SU-DHL-6 (cell line): ENCODE measurements at regions not wholly inside any gene's neighbourhood (a gene's known extent, or its start where the extent isn't known, plus 50 kb on each side); places are given as distances from the start of the nearest gene placed in this dataset.

ENCODE experiments used
- H2AFZ ChIP-seq: fragments of 200-600 bp; sonication (generic); 2 replicates; pipeline ENCODE4 v1.6.1; 2014; ENCODE audit warnings: low read depth, mild to moderate bottlenecking, moderate library complexity, mixed read lengths, antibody characterized with exemption, low read length; ENCODE audit not compliant: severe bottlenecking
- H3F3A ChIP-seq: fragments of 200-600 bp; shearing (Covaris generic); 2 replicates; pipeline ENCODE4 v1.6.0; 2016; ENCODE audit warnings: antibody characterized with exemption, mild to moderate bottlenecking; ENCODE audit not compliant: insufficient read depth
- H3K27ac ChIP-seq: fragments of 200-600 bp; sonication (generic); 2 replicates; pipeline ENCODE4 v1.5.1; 2016; ENCODE audit warnings: low read depth, mild to moderate bottlenecking, low read length, moderate library complexity, mixed read lengths
- H3K27me3 ChIP-seq: fragments of 200-600 bp; sonication (generic), shearing (Covaris generic); 2 replicates; pipeline ENCODE4 v1.6.0; 2014; ENCODE audit warnings: mild to moderate bottlenecking, low read length
- H3K36me3 ChIP-seq: fragments of 200-600 bp; sonication (generic); 2 replicates; pipeline ENCODE4 v1.6.1; 2014; ENCODE audit warnings: mild to moderate bottlenecking, low read length, mixed read lengths
- H3K4me2 ChIP-seq: fragments of 300-600, 200-600 bp; shearing (Covaris generic), sonication (generic); 2 replicates; pipeline ENCODE4 v1.6.0; 2014; ENCODE audit warnings: low read length, low read depth, mild to moderate bottlenecking; ENCODE audit not compliant: poor library complexity, severe bottlenecking
- H3K4me3 ChIP-seq: fragments of 200-600 bp; sonication (generic); 2 replicates; pipeline ENCODE4 v1.5.1; 2014; ENCODE audit warnings: antibody characterized with exemption, low read length, mild to moderate bottlenecking, mixed read lengths; ENCODE audit not compliant: insufficient read depth, poor library complexity, severe bottlenecking
- H3K79me2 ChIP-seq: fragments of 200-600 bp; sonication (generic); 2 replicates; pipeline ENCODE4 v1.6.1; 2014; ENCODE audit warnings: mild to moderate bottlenecking, low read length, moderate library complexity; ENCODE audit not compliant: insufficient read depth
- H3K9ac ChIP-seq: fragments of 200-600 bp; sonication (generic); 2 replicates; pipeline ENCODE4 v1.7.0; 2014; ENCODE audit warnings: mild to moderate bottlenecking, low read length
- H3K9me2 ChIP-seq: fragments of 200-600 bp; sonication (generic); replicated peaks from 2 replicates; pipeline ENCODE4 v1.6.1; 2014; ENCODE audit warnings: low read length; ENCODE audit not compliant: insufficient read depth
- H3K9me3 ChIP-seq: fragments of 200-600 bp; sonication (generic); 2 replicates; pipeline ENCODE4 v1.6.1; 2014; ENCODE audit warnings: low read length, mixed read lengths; ENCODE audit not compliant: insufficient read depth
- H4K20me1 ChIP-seq: fragments of 200-600 bp; sonication (generic); 2 replicates; pipeline ENCODE4 v1.6.1; 2014; ENCODE audit warnings: low read depth, mild to moderate bottlenecking, antibody characterized with exemption, low read length, moderate library complexity, mixed read lengths
- EZH2phosphoT487 ChIP-seq: fragments of 200-600 bp; sonication (generic), shearing (Covaris generic); conservative IDR thresholded peaks from 2 replicates; pipeline ENCODE4 v1.6.1; 2018; ENCODE audit warnings: mild to moderate bottlenecking, antibody characterized with exemption, low read length, moderate library complexity, mixed read lengths
- TF ChIP-seq, protein P1 (sequence below): fragments of 200-600 bp; sonication (generic); IDR thresholded peaks from one replicate; pipeline ENCODE4 v1.5.1; 2017; ENCODE audit warnings: antibody characterized with exemption, mild to moderate bottlenecking, low read length, moderate library complexity; ENCODE audit not compliant: insufficient read depth, poor library complexity, severe bottlenecking

DNA sequence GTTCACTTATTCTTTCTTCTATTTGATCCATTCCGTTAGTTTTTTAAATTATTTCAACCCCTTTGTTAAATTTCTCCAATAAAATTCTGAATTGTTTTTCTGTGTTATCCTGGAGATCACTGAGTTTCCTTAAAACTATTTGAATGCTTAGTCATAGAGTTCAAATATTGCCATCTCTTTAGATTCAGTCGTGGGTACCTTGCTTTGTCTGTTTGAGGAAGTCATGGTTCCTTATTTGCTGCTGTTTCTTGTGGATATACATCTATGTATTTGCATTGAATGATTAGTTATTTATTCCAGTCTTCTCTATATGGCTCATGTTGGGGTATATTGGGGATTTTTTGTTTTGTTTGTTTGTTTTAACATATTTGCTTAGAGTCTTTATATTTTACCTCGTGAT, 80.6 kb downstream of the HINT1 start:
- Histone ChIP-seq H2AFZ (no peak overlapping the region), H3K9ac (no peak overlapping the region), H3K4me3 (no peak overlapping the region), H3K9me2 (no peaks in the 10 kb centered on the region), H3K27ac (no peak overlapping the region), H4K20me1 (no peaks in the 10 kb centered on the region), H3K36me3 (no peaks in the 10 kb centered on the region), H3K9me3 (no peaks in the 10 kb centered on the region), H3F3A (no peaks in the 10 kb centered on the region), H3K79me2 (no peaks in the 10 kb centered on the region), H3K27me3 (no peaks in the 10 kb centered on the region), H3K4me2 (no peak overlapping the region)
- TF ChIP-seq, protein P1, sequence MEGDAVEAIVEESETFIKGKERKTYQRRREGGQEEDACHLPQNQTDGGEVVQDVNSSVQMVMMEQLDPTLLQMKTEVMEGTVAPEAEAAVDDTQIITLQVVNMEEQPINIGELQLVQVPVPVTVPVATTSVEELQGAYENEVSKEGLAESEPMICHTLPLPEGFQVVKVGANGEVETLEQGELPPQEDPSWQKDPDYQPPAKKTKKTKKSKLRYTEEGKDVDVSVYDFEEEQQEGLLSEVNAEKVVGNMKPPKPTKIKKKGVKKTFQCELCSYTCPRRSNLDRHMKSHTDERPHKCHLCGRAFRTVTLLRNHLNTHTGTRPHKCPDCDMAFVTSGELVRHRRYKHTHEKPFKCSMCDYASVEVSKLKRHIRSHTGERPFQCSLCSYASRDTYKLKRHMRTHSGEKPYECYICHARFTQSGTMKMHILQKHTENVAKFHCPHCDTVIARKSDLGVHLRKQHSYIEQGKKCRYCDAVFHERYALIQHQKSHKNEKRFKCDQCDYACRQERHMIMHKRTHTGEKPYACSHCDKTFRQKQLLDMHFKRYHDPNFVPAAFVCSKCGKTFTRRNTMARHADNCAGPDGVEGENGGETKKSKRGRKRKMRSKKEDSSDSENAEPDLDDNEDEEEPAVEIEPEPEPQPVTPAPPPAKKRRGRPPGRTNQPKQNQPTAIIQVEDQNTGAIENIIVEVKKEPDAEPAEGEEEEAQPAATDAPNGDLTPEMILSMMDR, result no peak
- TF ChIP-seq EZH2phosphoT487, result no peak

DNA sequence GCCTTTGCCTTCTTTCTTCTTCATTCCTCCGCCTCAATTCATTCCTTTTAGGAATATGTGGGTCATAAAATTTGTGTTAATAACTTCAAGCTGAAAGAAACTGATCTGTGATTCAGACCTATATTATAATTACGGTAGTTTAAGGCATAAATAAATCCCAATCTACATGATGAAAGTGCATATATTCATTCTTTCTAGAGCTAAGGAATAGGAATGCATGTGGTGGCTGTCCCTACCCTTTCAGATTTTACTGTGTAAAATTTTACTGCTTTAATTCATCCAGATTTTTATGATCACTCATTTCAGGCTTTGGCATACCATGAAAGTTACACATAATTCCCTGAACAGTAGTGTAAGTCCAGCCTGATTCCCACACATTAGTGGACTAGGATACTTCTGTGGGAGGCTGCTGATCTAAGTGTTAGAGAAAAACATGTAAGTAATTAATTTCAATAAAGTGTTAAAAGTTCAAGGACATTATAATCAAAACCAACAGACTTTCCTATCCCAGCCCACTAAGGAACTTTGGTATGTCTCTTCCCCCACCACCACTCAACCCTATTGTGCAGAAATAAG, 83.1 kb downstream of the HINT1 start:
- Histone ChIP-seq H3K9ac (no peak overlapping the region), H3K9me3 (no peaks in the 10 kb centered on the region), H3K36me3 (no peaks in the 10 kb centered on the region), H2AFZ (no peak overlapping the region), H3K27ac (no peak overlapping the region), H3K4me3 (no peak overlapping the region), H4K20me1 (no peaks in the 10 kb centered on the region), H3F3A (no peaks in the 10 kb centered on the region), H3K79me2 (no peaks in the 10 kb centered on the region), H3K4me2 (no peak overlapping the region), H3K27me3 (no peaks in the 10 kb centered on the region), H3K9me2 (no peaks in the 10 kb centered on the region)
- TF ChIP-seq, protein P1, result no peak
- TF ChIP-seq EZH2phosphoT487, result no peak

DNA sequence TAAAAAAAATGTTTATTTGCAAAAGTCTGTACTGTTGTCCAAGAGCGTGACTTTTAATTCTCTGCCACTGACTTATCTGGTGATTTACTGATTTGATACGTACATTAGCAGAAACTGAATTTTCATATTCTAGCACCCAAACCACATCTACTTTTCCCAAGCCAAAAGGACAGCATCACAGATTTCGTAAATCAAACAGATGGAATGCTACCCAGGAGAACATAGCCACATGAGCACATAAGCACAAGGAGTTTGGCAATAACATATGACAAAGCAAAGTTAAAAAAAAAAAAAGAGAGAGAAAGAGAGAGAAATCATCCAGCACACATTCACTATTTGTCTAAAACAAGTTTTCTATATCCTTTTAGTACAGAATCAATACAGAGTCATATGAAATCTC, 83.7 kb downstream of the HINT1 start:
- H3K4me2 ChIP-seq, result no peak overlapping the region

More for the DNA sequence above, 83.7 kb downstream of the HINT1 start:
- no peaks in the 10 kb centered on the region for H3F3A ChIP-seq
- no peaks in the 10 kb centered on the region for H3K79me2 ChIP-seq
- no peaks in the 10 kb centered on the region for H3K9me2 ChIP-seq
- TF ChIP-seq, protein P1, result no peak
- no peak for TF ChIP-seq EZH2phosphoT487
- no peak overlapping the region for H3K27ac ChIP-seq
- H3K9me3 ChIP-seq, result no peaks in the 10 kb centered on the region
- no peaks in the 10 kb centered on the region for H3K27me3 ChIP-seq
- no peaks in the 10 kb centered on the region for H3K36me3 ChIP-seq
- no peak overlapping the region for H3K4me3 ChIP-seq
- no peak overlapping the region for H2AFZ ChIP-seq
- H4K20me1 ChIP-seq, result no peaks in the 10 kb centered on the region
- no peak overlapping the region for H3K9ac ChIP-seq
